OCI-LY7 (cell line): ENCODE measurements at regions not wholly inside any gene's neighbourhood (a gene's known extent, or its start where the extent isn't known, plus 50 kb on each side); places are given as distances from the start of the nearest gene placed in this dataset.

Experiments
- BruUV-seq: library from RNA; stranded (reverse); fragments of 400-500 nt; replicated peaks from 2 replicates; lab custom pipeline; 2021; lab: Mats Ljungman, UMichigan
- CTCF ChIA-PET: fragments of 300-600 bp; sonication (Branson Sonifier 250); formaldehyde crosslinking; loops from one replicate; lab custom pipeline; 2022; ENCODE audit warnings: antibody characterized with exemption; ENCODE audit not compliant: unreplicated experiment; lab: Charles Lee
- POLR2A ChIA-PET: fragments of 300-600 bp; sonication (Branson Sonifier 250); formaldehyde crosslinking; loops from one replicate; lab custom pipeline; 2022; ENCODE audit warnings: antibody characterized with exemption; lab: Charles Lee
- DNase-seq: peaks from one replicate; pipeline ENCODE4 v3.0.0-alpha.2; 2015; ENCODE audit warnings: low spot score
- H2AFZ ChIP-seq: fragments of 200-600 bp; sonication (generic), shearing (Covaris generic); 2 replicates; pipeline ENCODE4 v1.6.1; 2014; ENCODE audit warnings: mild to moderate bottlenecking, antibody characterized with exemption, low read length, moderate library complexity
- H3K27ac ChIP-seq: fragments of 200-600 bp; sonication (generic); 2 replicates; pipeline ENCODE4 v1.5.1; 2014; ENCODE audit warnings: mixed run types, low read depth, mild to moderate bottlenecking, moderate library complexity, low read length, inconsistent platforms; ENCODE audit not compliant: poor library complexity, severe bottlenecking
- H3K36me3 ChIP-seq: fragments of 200-600 bp; sonication (generic); 2 replicates; pipeline ENCODE4 v1.6.1; 2014; ENCODE audit warnings: mild to moderate bottlenecking, antibody characterized with exemption, low read length, moderate library complexity, mixed read lengths; ENCODE audit not compliant: insufficient read depth
- H3K4me1 ChIP-seq: fragments of 200-600 bp; sonication (generic); 2 replicates; pipeline ENCODE4 v1.5.1; 2014; ENCODE audit warnings: mild to moderate bottlenecking, low read length; ENCODE audit not compliant: insufficient read depth, poor library complexity, severe bottlenecking
- H3K4me2 ChIP-seq: fragments of 200-600 bp; sonication (generic); 2 replicates; pipeline ENCODE4 v1.6.1; 2014; ENCODE audit warnings: mild to moderate bottlenecking, low read length
- H3K4me3 ChIP-seq: fragments of 200-600 bp; sonication (generic); 2 replicates; pipeline ENCODE4 v1.5.1; 2014; ENCODE audit warnings: mild to moderate bottlenecking, low read depth, low read length; ENCODE audit not compliant: poor library complexity, severe bottlenecking
- H3K79me2 ChIP-seq: fragments of 200-600 bp; sonication (generic); 2 replicates; pipeline ENCODE4 v1.6.1; 2016; ENCODE audit warnings: low read depth, mild to moderate bottlenecking, low read length, moderate library complexity, mixed read lengths; ENCODE audit not compliant: insufficient read depth
- H3K9me2 ChIP-seq: fragments of 200-600 bp; sonication (generic); 2 replicates; pipeline ENCODE4 v1.6.1; 2016; ENCODE audit warnings: mild to moderate bottlenecking, low read length, mixed read lengths; ENCODE audit not compliant: insufficient read depth
- H3K9me3 ChIP-seq: fragments of 200-600 bp; sonication (generic); 2 replicates; pipeline ENCODE4 v1.6.1; 2014; ENCODE audit warnings: mild to moderate bottlenecking, mixed run types, low read length, mixed read lengths
- H4K20me1 ChIP-seq: fragments of 200-600 bp; sonication (generic); 2 replicates; pipeline ENCODE4 v1.6.1; 2014; ENCODE audit warnings: mild to moderate bottlenecking, antibody characterized with exemption, low read length, moderate library complexity, mixed read lengths; ENCODE audit not compliant: insufficient read depth
- CTCF ChIP-seq: fragments of 200-600 bp; sonication (generic); conservative IDR thresholded peaks from 2 replicates; pipeline ENCODE4 v1.5.1; 2014; ENCODE audit warnings: mild to moderate bottlenecking, antibody characterized with exemption, low read length, moderate library complexity, mixed read lengths
- EZH2phosphoT487 ChIP-seq: fragments of 200-600 bp; sonication (generic); IDR thresholded peaks from 2 replicates; pipeline ENCODE4 v1.6.1; 2018; ENCODE audit warnings: low read depth, borderline replicate concordance, mild to moderate bottlenecking, mixed run types, antibody characterized with exemption, low read length, moderate library complexity, mixed read lengths
- intact Hi-C: fragments of 100-400 bp; cut with micrococcal nuclease; formaldehyde crosslinking; loops from one replicate; pipeline ENCODE4 v1.10.0; 2022; ENCODE audit not compliant: unreplicated experiment

- Histone ChIP-seq H3K9me2 (no peaks in the 10 kb centered on the region), H3K9me3 (no peaks in the 10 kb centered on the region), H4K20me1 (no peaks in the 10 kb centered on the region), H2AFZ (no peak overlapping the region), H3K27ac (no peak overlapping the region), H3K4me2 (no peak overlapping the region), H3K4me1 (no peaks in the 10 kb centered on the region), H3K79me2 (no peaks in the 10 kb centered on the region), H3K36me3 (no peaks in the 10 kb centered on the region), H3K4me3 (no peak overlapping the region)
- DNase-seq: no peak
- ChIA-PET POLR2A (interaction anchor here (0.7 kb wide), 1 partner anchor 20 kb away, joined by 3 read pairs; no protein-coding TSS in a partner anchor), CTCF (no interaction called here)
- BruUV-seq: no TSS peak
- intact Hi-C loops: no loop called here
- TF ChIP-seq CTCF (no peak), EZH2phosphoT487 (no peak)
Measured at GRCh38 chr6:164210783-164211182, 796.3 kb downstream of the QKI start.

GRCh38 chr6:164210323-164210722 lies 795.8 kb downstream of the QKI start:
- H2AFZ ChIP-seq: no peak overlapping the region
- no TSS peak for BruUV-seq
- no peaks in the 10 kb centered on the region for H3K79me2 ChIP-seq
- H3K9me2 ChIP-seq: no peaks in the 10 kb centered on the region
- no peak for TF ChIP-seq CTCF
- TF ChIP-seq EZH2phosphoT487: no peak
- ChIA-PET CTCF (no interaction called here), POLR2A (interaction anchor here (0.6 to 0.7 kb wide), 2 partner anchors 20 to 1488 kb away, joined by 3 read pairs; no protein-coding TSS in a partner anchor)
- no peak overlapping the region for H3K4me2 ChIP-seq
- H3K36me3 ChIP-seq: no peaks in the 10 kb centered on the region
- intact Hi-C loops: no loop called here
- H3K4me1 ChIP-seq: no peaks in the 10 kb centered on the region
- no peaks in the 10 kb centered on the region for H3K9me3 ChIP-seq
- no peaks in the 10 kb centered on the region for H4K20me1 ChIP-seq
- DNase-seq: no peak
- H3K27ac ChIP-seq: no peak overlapping the region
- no peak overlapping the region for H3K4me3 ChIP-seq

GRCh38 chr6:164208371-164208770 lies 793.9 kb downstream of the QKI start:
- no peaks in the 10 kb centered on the region for H3K36me3 ChIP-seq
- TF ChIP-seq CTCF: no peak
- no peak for TF ChIP-seq EZH2phosphoT487
- no peaks in the 10 kb centered on the region for H3K4me1 ChIP-seq
- ChIA-PET POLR2A (no interaction called here), CTCF (no interaction called here)
- no peak for DNase-seq
- no peak overlapping the region for H3K27ac ChIP-seq
- H3K9me3 ChIP-seq: no peaks in the 10 kb centered on the region
- no peaks in the 10 kb centered on the region for H3K9me2 ChIP-seq
- H4K20me1 ChIP-seq: no peaks in the 10 kb centered on the region
- intact Hi-C loops: no loop called here
- no peak overlapping the region for H3K4me3 ChIP-seq
- H3K79me2 ChIP-seq: no peaks in the 10 kb centered on the region
- BruUV-seq: no TSS peak
- H2AFZ ChIP-seq: no peak overlapping the region
- H3K4me2 ChIP-seq: no peak overlapping the region
